ENCODE measurements at regions not wholly inside any gene's neighbourhood (a gene's known extent, or its start where the extent isn't known, plus 50 kb on each side); places are given as distances from the start of the nearest gene placed in this dataset.

DNA sequence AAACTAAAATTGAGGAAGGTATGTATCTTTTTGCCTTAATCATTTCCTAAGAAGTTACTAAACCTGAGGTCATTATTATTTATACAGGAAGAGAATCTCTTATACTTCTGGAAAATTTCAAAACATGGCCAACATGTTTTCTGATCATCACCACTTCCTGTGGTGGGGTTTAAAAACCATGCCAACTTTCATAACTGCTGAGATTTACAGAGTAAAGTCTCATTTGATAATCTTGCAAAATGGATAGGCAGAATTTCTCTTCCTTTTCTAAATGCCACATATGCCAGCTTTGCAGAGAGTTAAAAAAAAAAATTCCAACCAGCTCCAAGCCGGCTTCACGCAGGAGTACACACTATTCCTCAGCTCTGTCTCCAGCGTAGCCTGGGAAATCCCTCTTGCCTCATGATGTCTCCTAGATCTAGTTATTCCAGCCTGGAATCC, 124.3 kb upstream of the SPRED1 start:
- POLR2A ChIA-PET, result no interaction called here
- intact Hi-C loops (cut with micrococcal nuclease; ENCODE audit: unreplicated experiment), result loop anchor here (10.0 kb wide), 1 partner anchor 86 kb away; no protein-coding TSS in a partner anchor

DNA sequence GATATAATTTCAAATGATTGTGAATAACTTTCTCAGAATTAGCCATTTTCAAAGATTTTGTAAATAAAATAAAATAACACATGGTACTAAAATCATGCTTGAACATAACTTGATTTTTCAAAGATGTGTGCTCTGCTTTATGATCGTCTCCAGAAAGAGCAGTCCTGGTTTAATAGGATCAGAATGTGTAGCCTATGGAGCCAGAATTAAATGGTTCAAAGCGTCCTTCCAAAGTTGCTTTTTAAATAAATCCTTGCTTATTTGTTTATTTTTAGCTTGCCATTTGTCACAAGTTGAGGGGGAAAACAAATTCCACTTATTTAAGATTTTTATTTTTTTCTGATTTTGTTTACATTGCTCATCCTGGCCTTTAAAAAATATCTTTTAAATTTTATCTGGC, 123.7 kb upstream of the SPRED1 start:
- intact Hi-C loops (cut with micrococcal nuclease; ENCODE audit: unreplicated experiment), result loop anchor here (10.0 kb wide), 1 partner anchor 86 kb away; no protein-coding TSS in a partner anchor

More for the DNA sequence above, 124.3 kb upstream of the SPRED1 start:
- no peaks in the 10 kb centered on the region for H3K36me3 Mint-ChIP-seq (ENCODE audit: insufficient read depth, unreplicated experiment)
- Histone ChIP-seq H3K36me3 (ENCODE audit: control insufficient read depth, insufficient read depth, low read length) (no peaks in the 10 kb centered on the region), H3K9me3 (peaks cover 7% of the 10 kb centered on the region), H3K4me1 (peaks cover 13% of the 10 kb centered on the region), H3K4me3 (ENCODE audit: low read depth, low read length) (no peak overlapping the region), H3K27me3 (replicated peaks; ENCODE audit: control insufficient read depth, insufficient read depth, low read length) (no peaks in the 10 kb centered on the region)
- no peak overlapping the region for H3K4me3 Mint-ChIP-seq (ENCODE audit: unreplicated experiment)
- DNase-seq, result no peak
- TF ChIP-seq, protein P1, sequence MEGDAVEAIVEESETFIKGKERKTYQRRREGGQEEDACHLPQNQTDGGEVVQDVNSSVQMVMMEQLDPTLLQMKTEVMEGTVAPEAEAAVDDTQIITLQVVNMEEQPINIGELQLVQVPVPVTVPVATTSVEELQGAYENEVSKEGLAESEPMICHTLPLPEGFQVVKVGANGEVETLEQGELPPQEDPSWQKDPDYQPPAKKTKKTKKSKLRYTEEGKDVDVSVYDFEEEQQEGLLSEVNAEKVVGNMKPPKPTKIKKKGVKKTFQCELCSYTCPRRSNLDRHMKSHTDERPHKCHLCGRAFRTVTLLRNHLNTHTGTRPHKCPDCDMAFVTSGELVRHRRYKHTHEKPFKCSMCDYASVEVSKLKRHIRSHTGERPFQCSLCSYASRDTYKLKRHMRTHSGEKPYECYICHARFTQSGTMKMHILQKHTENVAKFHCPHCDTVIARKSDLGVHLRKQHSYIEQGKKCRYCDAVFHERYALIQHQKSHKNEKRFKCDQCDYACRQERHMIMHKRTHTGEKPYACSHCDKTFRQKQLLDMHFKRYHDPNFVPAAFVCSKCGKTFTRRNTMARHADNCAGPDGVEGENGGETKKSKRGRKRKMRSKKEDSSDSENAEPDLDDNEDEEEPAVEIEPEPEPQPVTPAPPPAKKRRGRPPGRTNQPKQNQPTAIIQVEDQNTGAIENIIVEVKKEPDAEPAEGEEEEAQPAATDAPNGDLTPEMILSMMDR (IDR thresholded peaks at IDR 0.05; ENCODE audit: insufficient read depth in 1 of 2, low read depth in 1 of 2, low read length in 1 of 2, severe bottlenecking in 1 of 2, unreplicated experiment in 1 of 2), result no peak
- no peak overlapping the region for H3K27ac Mint-ChIP-seq (ENCODE audit: unreplicated experiment)
- CTCF ChIA-PET, result no interaction called here
- no peaks in the 10 kb centered on the region for H3K9me3 Mint-ChIP-seq (ENCODE audit: unreplicated experiment)
- peaks cover 14% of the 10 kb centered on the region for H3K4me1 Mint-ChIP-seq (ENCODE audit: low read depth, unreplicated experiment)
- peaks cover 4% of the 10 kb centered on the region for H3K27me3 Mint-ChIP-seq (ENCODE audit: insufficient read depth, unreplicated experiment)
- BruUV-seq (replicated peaks), result no TSS peak

DNA sequence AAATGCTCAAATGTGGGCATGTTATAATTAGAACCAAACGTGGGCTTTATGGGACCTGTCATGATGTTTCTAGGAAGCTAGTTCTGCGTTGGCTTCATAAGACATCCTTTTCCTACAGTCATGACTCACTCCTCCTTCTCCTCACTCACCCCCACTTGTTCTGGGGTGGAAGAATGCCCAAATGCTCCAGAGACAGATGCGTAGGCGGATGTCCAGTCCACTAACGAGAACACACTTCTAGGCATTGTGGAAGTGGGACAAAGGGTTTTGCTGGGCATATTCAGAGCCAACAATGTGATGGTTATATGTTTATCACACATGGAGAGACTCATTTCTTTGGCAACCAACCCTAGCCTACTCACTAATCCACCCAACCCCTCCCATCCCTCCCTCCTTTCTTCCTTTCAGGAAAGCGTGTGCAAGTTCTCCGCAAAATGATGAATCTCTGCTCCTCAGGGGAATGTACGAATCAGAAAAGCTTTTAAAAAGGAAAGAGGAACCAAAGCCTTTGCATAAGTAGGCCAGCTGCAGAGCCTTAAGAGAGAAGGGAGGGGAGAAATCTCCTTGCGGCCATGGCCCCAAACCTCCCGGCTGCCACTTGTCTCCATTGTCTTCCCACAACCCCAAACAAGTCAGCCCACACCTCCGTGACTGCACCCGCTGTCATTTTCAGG, 123.0 kb upstream of the SPRED1 start:
- Mint-ChIP-seq H3K4me3 (ENCODE audit: unreplicated experiment) (no peak overlapping the region), H3K27ac (ENCODE audit: unreplicated experiment) (no peak overlapping the region), H3K9me3 (ENCODE audit: unreplicated experiment) (no peaks in the 10 kb centered on the region), H3K4me1 (ENCODE audit: low read depth, unreplicated experiment) (peaks cover 14% of the 10 kb centered on the region), H3K36me3 (ENCODE audit: insufficient read depth, unreplicated experiment) (no peaks in the 10 kb centered on the region), H3K27me3 (ENCODE audit: insufficient read depth, unreplicated experiment) (peaks cover 4% of the 10 kb centered on the region)
- intact Hi-C loops (cut with micrococcal nuclease; ENCODE audit: unreplicated experiment), result loop anchor here (10.0 kb wide), 1 partner anchor 85 kb away; no protein-coding TSS in a partner anchor
- POLR2A ChIA-PET, result no interaction called here
- no TSS peak for BruUV-seq (replicated peaks)
- TF ChIP-seq, protein P1 (IDR thresholded peaks at IDR 0.05; ENCODE audit: insufficient read depth in 1 of 2, low read depth in 1 of 2, low read length in 1 of 2, severe bottlenecking in 1 of 2, unreplicated experiment in 1 of 2), result no peak
- CTCF ChIA-PET, result no interaction called here
- Histone ChIP-seq H3K27me3 (replicated peaks; ENCODE audit: control insufficient read depth, insufficient read depth, low read length) (no peaks in the 10 kb centered on the region), H3K4me1 (peaks cover 13% of the 10 kb centered on the region), H3K4me3 (ENCODE audit: low read depth, low read length) (no peak overlapping the region), H3K36me3 (ENCODE audit: control insufficient read depth, insufficient read depth, low read length) (no peaks in the 10 kb centered on the region), H3K9me3 (peaks cover 3% of the 10 kb centered on the region; the same call in 1 of the 2 replicates)
- no peak for DNase-seq

More for the DNA sequence above, 123.7 kb upstream of the SPRED1 start:
- Histone ChIP-seq H3K27me3 (replicated peaks; ENCODE audit: control insufficient read depth, insufficient read depth, low read length) (no peaks in the 10 kb centered on the region), H3K4me1 (peaks cover 13% of the 10 kb centered on the region), H3K9me3 (peaks cover 7% of the 10 kb centered on the region), H3K4me3 (ENCODE audit: low read depth, low read length) (no peak overlapping the region), H3K36me3 (ENCODE audit: control insufficient read depth, insufficient read depth, low read length) (no peaks in the 10 kb centered on the region)
- H3K4me1 Mint-ChIP-seq (ENCODE audit: low read depth, unreplicated experiment), result peaks cover 14% of the 10 kb centered on the region
- H3K4me3 Mint-ChIP-seq (ENCODE audit: unreplicated experiment), result no peak overlapping the region
- no peaks in the 10 kb centered on the region for H3K36me3 Mint-ChIP-seq (ENCODE audit: insufficient read depth, unreplicated experiment)
- no TSS peak for BruUV-seq (replicated peaks)
- no peak for DNase-seq
- TF ChIP-seq, protein P1 (IDR thresholded peaks at IDR 0.05; ENCODE audit: insufficient read depth in 1 of 2, low read depth in 1 of 2, low read length in 1 of 2, severe bottlenecking in 1 of 2, unreplicated experiment in 1 of 2), result no peak
- no peaks in the 10 kb centered on the region for H3K9me3 Mint-ChIP-seq (ENCODE audit: unreplicated experiment)
- POLR2A ChIA-PET, result no interaction called here
- H3K27ac Mint-ChIP-seq (ENCODE audit: unreplicated experiment), result no peak overlapping the region
- H3K27me3 Mint-ChIP-seq (ENCODE audit: insufficient read depth, unreplicated experiment), result peaks cover 4% of the 10 kb centered on the region
- CTCF ChIA-PET, result no interaction called here

Measured in Caco-2 (cell line).